Activated CD8-positive, alpha-beta T cell treated with anti-CD3 and anti-CD28 coated beads for 36 hours (primary cell): ENCODE measurements at regions not wholly inside any gene's neighbourhood (a gene's known extent, or its start where the extent isn't known, plus 50 kb on each side); places are given as distances from the start of the nearest gene placed in this dataset.

Experiments used
- ATAC-seq: fragments of 200-7000 bp; cut with Tn5 transposase; one replicate; pipeline ENCODE4 v1.10.0; 2021; ENCODE audit warnings: mild to moderate bottlenecking, moderate library complexity
- CTCF ChIA-PET: fragments of 350-600 bp; sonication (Branson Sonifier 250); formaldehyde crosslinking; loops from one replicate; lab custom pipeline; 2021; ENCODE audit warnings: antibody characterized with exemption; lab: Charles Lee
- POLR2A ChIA-PET: fragments of 350-600 bp; sonication (Branson Sonifier 250); formaldehyde crosslinking; loops from one replicate; lab custom pipeline; 2021; ENCODE audit warnings: antibody characterized with exemption; lab: Charles Lee
- DNase-seq: peaks from one replicate; pipeline ENCODE4 v3.0.0-alpha.2; 2020
- H3K27ac Mint-ChIP-seq: one replicate; pipeline ENCODE4 v1.8.0; 2021; ENCODE audit warnings: mild to moderate bottlenecking, mixed read lengths
- H3K27me3 Mint-ChIP-seq: one replicate; pipeline ENCODE4 v1.8.0; 2021; ENCODE audit warnings: mixed read lengths
- H3K36me3 Mint-ChIP-seq: one replicate; pipeline ENCODE4 v1.8.0; 2021; ENCODE audit warnings: low read depth, mixed read lengths
- H3K4me1 Mint-ChIP-seq: one replicate; pipeline ENCODE4 v1.8.0; 2021; ENCODE audit warnings: low read depth, mixed read lengths
- H3K4me3 Mint-ChIP-seq: one replicate; pipeline ENCODE4 v1.8.0; 2021; ENCODE audit warnings: mild to moderate bottlenecking, moderate library complexity, mixed read lengths
- H3K9me3 Mint-ChIP-seq: one replicate; pipeline ENCODE4 v1.8.0; 2021; ENCODE audit warnings: mixed read lengths
- intact Hi-C: fragments of 100-400 bp; cut with micrococcal nuclease; formaldehyde crosslinking; loops from one replicate; pipeline ENCODE4 v1.10.0; 2022
- TF ChIP-seq, protein P1 (sequence below): fragments of 200-600 bp; IDR thresholded peaks from one replicate; pipeline ENCODE4 v1.8.0; 2022; ENCODE audit warnings: antibody characterized with exemption, mild to moderate bottlenecking

DNA sequence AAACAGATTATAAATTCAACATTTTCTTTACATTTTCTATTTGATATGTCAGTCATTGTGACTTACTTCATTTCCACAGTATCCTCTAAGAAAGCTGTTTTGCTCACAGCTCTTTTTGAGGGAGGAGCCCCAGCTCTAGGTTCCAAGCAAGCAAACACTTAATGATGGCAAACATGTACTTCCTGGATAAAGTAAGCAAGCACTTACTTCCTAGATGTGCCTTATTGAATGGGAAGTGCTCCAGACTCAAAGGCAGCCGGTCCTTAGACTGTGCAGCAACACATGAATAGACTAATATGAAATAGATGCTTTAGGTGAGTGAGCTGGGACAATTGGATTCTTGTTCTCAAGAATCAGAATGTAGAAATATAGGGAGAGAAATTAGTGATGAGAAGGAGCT, 2149.8 kb upstream of the PIK3C3 start:
- no peak for ATAC-seq
- H3K27ac Mint-ChIP-seq = no peak overlapping the region
- no peaks in the 10 kb centered on the region for H3K4me1 Mint-ChIP-seq
- POLR2A ChIA-PET = no interaction called here
- intact Hi-C loops = no loop called here
- H3K27me3 Mint-ChIP-seq = no peaks in the 10 kb centered on the region
- H3K4me3 Mint-ChIP-seq = no peak overlapping the region
- DNase-seq = no peak
- H3K9me3 Mint-ChIP-seq = peaks cover 11% of the 10 kb centered on the region
- H3K36me3 Mint-ChIP-seq = no peaks in the 10 kb centered on the region
- TF ChIP-seq, protein P1, sequence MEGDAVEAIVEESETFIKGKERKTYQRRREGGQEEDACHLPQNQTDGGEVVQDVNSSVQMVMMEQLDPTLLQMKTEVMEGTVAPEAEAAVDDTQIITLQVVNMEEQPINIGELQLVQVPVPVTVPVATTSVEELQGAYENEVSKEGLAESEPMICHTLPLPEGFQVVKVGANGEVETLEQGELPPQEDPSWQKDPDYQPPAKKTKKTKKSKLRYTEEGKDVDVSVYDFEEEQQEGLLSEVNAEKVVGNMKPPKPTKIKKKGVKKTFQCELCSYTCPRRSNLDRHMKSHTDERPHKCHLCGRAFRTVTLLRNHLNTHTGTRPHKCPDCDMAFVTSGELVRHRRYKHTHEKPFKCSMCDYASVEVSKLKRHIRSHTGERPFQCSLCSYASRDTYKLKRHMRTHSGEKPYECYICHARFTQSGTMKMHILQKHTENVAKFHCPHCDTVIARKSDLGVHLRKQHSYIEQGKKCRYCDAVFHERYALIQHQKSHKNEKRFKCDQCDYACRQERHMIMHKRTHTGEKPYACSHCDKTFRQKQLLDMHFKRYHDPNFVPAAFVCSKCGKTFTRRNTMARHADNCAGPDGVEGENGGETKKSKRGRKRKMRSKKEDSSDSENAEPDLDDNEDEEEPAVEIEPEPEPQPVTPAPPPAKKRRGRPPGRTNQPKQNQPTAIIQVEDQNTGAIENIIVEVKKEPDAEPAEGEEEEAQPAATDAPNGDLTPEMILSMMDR = no peak
- CTCF ChIA-PET = no interaction called here

DNA sequence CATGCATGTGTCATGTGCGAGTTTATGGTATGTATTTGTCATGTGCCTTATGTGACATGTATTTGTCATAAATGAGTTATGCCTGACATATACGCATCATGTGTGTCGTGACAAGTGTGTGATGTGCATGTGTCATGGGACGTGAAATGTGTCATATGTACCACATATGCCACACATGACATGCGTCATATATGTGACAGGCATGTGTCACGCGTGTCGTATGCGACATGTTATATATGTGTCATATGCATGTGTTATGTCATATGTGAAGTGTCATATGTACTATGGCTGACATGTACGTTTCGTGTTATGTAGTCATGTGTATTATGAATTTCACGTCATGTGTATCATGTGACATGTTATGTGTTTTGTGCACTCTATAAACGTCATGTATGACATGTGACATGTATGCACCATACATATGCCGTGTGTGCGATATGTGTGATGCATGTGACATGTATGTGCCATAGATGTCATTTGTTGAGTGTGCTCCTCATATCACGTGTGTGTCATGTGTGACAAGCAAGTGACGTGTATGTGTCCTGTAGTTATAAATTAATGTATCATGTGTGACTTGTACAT, 2152.3 kb upstream of the PIK3C3 start:
- ChIA-PET CTCF (interaction anchor here (0.7 kb wide), 1 partner anchor 277 kb away, joined by 3 read pairs; no protein-coding TSS in a partner anchor), POLR2A (no interaction called here)
- TF ChIP-seq, protein P1 = no peak
- Mint-ChIP-seq H3K27me3 (peaks cover 4% of the 10 kb centered on the region), H3K9me3 (peaks cover 12% of the 10 kb centered on the region), H3K36me3 (no peaks in the 10 kb centered on the region), H3K4me3 (no peak overlapping the region), H3K27ac (no peak overlapping the region), H3K4me1 (no peaks in the 10 kb centered on the region)
- intact Hi-C loops = no loop called here
- DNase-seq = no peak
- peak; percentile 24 for ATAC-seq

DNA sequence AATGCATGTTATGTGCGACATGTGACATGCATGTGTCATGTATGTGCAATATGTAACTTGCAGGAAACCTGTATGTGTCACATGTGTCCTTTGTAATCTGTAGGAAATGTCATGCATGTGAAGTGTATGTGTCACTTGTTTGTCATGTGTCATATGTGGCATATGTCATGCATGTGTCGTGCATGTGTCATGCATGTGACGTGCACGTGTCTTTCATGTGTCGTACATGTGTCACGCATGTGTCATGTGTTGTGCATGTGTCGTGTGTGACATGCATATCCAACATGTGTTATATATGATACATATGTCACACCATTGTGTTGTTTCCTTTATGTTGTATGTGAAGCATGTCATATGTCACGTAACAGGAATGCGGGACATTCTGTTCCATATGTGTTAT, 2153.2 kb upstream of the PIK3C3 start:
- TF ChIP-seq, protein P1 = no peak
- Mint-ChIP-seq H3K4me1 (no peaks in the 10 kb centered on the region), H3K27ac (no peak overlapping the region), H3K36me3 (no peaks in the 10 kb centered on the region), H3K4me3 (no peak overlapping the region), H3K27me3 (peaks cover 4% of the 10 kb centered on the region), H3K9me3 (peaks cover 11% of the 10 kb centered on the region)
- DNase-seq (no peak), ATAC-seq (no peak)
- intact Hi-C loops = no loop called here
- POLR2A ChIA-PET = no interaction called here
- CTCF ChIA-PET = no interaction called here

DNA sequence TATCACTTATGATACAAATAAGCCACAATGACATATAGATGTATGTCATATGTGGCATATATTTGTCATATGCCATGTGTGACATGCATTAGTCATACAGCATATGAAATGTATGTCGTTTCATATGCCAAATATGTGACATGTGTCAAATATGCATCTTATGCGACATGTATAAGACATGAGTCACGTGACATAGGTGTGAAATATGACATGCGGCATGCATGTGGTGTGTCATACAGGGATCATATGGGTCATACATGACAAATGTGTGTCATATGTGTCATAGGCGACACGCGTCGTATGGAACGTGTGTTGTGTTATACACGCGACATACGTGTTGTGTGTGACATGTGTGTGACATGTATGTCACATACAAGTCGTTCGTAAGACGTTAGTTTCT, 2154.0 kb upstream of the PIK3C3 start:
- Mint-ChIP-seq H3K27me3 (peaks cover 4% of the 10 kb centered on the region), H3K27ac (no peak overlapping the region), H3K9me3 (peaks cover 11% of the 10 kb centered on the region), H3K4me1 (no peaks in the 10 kb centered on the region), H3K4me3 (no peak overlapping the region), H3K36me3 (no peaks in the 10 kb centered on the region)
- ChIA-PET POLR2A (no interaction called here), CTCF (no interaction called here)
- TF ChIP-seq, protein P1 = no peak
- DNase-seq (no peak), ATAC-seq (no peak)
- intact Hi-C loops = no loop called here

DNA sequence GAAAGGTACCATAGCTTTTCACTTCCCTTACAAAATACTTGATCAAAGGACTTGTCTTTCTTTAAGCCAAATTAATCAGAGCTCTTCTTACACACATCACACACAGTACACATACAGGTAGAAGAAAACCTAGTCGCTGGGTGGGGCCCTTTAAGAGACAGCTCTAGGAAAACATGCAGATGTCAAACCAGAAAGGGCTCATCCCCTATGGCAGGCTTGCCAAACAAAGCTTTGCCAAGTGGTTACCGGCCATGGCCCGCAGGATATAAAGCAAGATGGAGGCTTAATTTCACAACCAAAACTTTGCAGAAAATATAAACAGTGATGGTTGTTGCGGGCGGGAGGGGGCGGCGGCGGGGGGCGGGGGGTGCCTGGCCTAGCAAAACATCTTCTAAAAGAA, 2156.0 kb upstream of the PIK3C3 start:
- ATAC-seq = no peak
- ChIA-PET CTCF (no interaction called here), POLR2A (no interaction called here)
- Mint-ChIP-seq H3K4me3 (peak overlapping the region; percentile 26), H3K27me3 (peaks cover 4% of the 10 kb centered on the region), H3K27ac (no peak overlapping the region), H3K36me3 (no peaks in the 10 kb centered on the region), H3K4me1 (no peaks in the 10 kb centered on the region), H3K9me3 (peaks cover 11% of the 10 kb centered on the region)
- DNase-seq = no peak
- intact Hi-C loops = no loop called here
- TF ChIP-seq, protein P1 = no peak
